ENCODE measurements at regions not wholly inside any gene's neighbourhood (a gene's known extent, or its start where the extent isn't known, plus 50 kb on each side); places are given as distances from the start of the nearest gene placed in this dataset.

DNA sequence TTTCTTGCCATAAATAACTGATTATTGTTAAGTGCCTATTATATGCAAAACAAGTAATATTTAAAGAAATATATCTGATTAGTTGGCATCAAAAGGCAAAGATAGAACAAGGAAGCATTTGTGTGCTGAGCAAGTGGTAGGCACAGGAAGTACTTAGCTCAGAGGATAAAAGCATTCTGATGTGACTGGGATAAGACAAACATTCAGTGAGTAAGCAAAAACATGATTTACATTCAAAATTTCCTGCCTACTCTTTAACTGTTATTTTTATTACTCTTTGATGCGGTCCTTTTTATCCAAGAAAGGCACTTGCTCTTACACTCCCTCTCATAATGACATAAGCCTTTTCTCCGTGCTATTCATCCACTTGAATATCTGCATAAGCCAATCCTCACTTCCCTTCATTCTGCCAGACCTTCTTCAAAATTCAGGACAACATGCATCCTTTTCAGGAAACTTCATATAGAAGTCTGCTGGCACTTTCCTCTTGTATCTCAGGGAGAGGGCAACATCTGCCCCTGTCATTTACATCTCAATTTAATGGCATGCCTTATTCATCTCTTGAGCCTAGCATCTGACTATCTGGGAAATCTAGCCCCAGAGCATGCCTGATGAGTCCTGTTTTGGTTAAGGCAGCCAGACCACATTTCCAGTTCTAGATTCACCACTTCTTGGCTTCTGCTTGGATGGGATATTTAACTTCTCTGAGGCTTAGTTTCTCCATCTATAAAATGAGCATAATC is 478.2 kb upstream of the ROBO2 start:
- Histone ChIP-seq H4K20me1 (ENCODE audit: insufficient read depth, low read length) (no peaks in the 10 kb centered on the region), H2AFZ (ENCODE audit: low read length) (no peak overlapping the region), H3K9ac (ENCODE audit: low read length) (no peak overlapping the region), H3F3A (ENCODE audit: insufficient read depth, low read length) (no peaks in the 10 kb centered on the region), H3K4me3 (ENCODE audit: low read length) (no peak overlapping the region), H3K27ac (ENCODE audit: low read length) (no peak overlapping the region), H3K9me3 (replicated peaks; ENCODE audit: insufficient read depth, low read length) (no peaks in the 10 kb centered on the region), H3K4me1 (ENCODE audit: low read length) (no peaks in the 10 kb centered on the region), H3K36me3 (replicated peaks; ENCODE audit: insufficient read depth, low read length) (no peaks in the 10 kb centered on the region), H3K27me3 (replicated peaks; ENCODE audit: insufficient read depth, low read length) (no peaks in the 10 kb centered on the region), H3K79me2 (ENCODE audit: low read length) (no peaks in the 10 kb centered on the region), H3K9me2 (replicated peaks; ENCODE audit: insufficient read depth, low read length) (no peaks in the 10 kb centered on the region), H3K4me2 (ENCODE audit: low read depth, low read length) (no peak overlapping the region)
- TF ChIP-seq, protein P1, sequence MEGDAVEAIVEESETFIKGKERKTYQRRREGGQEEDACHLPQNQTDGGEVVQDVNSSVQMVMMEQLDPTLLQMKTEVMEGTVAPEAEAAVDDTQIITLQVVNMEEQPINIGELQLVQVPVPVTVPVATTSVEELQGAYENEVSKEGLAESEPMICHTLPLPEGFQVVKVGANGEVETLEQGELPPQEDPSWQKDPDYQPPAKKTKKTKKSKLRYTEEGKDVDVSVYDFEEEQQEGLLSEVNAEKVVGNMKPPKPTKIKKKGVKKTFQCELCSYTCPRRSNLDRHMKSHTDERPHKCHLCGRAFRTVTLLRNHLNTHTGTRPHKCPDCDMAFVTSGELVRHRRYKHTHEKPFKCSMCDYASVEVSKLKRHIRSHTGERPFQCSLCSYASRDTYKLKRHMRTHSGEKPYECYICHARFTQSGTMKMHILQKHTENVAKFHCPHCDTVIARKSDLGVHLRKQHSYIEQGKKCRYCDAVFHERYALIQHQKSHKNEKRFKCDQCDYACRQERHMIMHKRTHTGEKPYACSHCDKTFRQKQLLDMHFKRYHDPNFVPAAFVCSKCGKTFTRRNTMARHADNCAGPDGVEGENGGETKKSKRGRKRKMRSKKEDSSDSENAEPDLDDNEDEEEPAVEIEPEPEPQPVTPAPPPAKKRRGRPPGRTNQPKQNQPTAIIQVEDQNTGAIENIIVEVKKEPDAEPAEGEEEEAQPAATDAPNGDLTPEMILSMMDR (IDR thresholded peaks at IDR 0.05; ENCODE audit: low read length) = no peak
- no peak for TF ChIP-seq EZH2 (optimal IDR thresholded peaks at IDR 0.05; ENCODE audit: low read depth, low read length)
- no peak for TF ChIP-seq EZH2phosphoT487 (IDR thresholded peaks at IDR 0.05; ENCODE audit: low read length)
- no peak for DNase-seq

DNA sequence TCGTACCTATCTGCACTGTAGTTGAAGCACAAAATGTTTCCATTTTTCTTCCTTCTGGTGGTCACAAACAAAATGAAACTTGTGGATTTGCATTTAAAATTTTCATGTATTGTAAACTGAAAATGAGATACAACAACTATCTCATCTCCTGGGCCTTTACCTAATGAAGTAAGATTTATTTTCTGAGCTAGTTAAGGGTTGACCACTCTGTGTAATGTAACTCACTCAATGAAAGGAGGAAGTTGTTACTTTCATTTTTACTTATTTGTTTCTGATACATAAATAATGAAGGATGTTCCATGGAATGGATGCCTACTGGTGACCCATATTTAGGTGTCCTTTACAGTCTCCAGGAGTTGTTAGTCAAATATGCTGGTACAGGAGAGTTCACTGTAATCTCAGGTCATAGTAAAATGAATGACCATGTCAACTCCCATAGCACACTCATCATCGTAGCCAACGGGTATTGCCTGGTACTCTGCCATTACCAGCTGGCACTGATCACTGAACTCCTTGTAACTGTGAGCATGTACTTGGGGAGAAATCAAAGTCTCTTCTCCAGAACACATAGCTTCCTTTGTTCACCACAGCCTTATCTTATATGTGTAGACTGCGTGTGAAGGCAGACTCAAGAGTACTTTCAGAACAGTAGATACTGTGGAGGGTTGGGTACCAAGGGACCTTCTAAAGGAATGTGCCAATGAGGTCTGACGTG is 474.2 kb upstream of the ROBO2 start:
- Histone ChIP-seq H3K9ac (ENCODE audit: low read length) (no peak overlapping the region), H3K4me2 (ENCODE audit: low read depth, low read length) (no peak overlapping the region), H3K79me2 (ENCODE audit: low read length) (no peaks in the 10 kb centered on the region), H3K4me3 (ENCODE audit: low read length) (no peak overlapping the region), H2AFZ (ENCODE audit: low read length) (no peak overlapping the region), H3K36me3 (replicated peaks; ENCODE audit: insufficient read depth, low read length) (no peaks in the 10 kb centered on the region), H3K27me3 (replicated peaks; ENCODE audit: insufficient read depth, low read length) (no peaks in the 10 kb centered on the region), H3K27ac (ENCODE audit: low read length) (no peak overlapping the region), H4K20me1 (ENCODE audit: insufficient read depth, low read length) (no peaks in the 10 kb centered on the region), H3F3A (ENCODE audit: insufficient read depth, low read length) (no peaks in the 10 kb centered on the region), H3K9me3 (replicated peaks; ENCODE audit: insufficient read depth, low read length) (no peaks in the 10 kb centered on the region), H3K4me1 (ENCODE audit: low read length) (no peaks in the 10 kb centered on the region), H3K9me2 (replicated peaks; ENCODE audit: insufficient read depth, low read length) (no peaks in the 10 kb centered on the region)
- no peak for TF ChIP-seq EZH2phosphoT487 (IDR thresholded peaks at IDR 0.05; ENCODE audit: low read length)
- TF ChIP-seq, protein P1 (IDR thresholded peaks at IDR 0.05; ENCODE audit: low read length) = no peak
- no peak for TF ChIP-seq EZH2 (optimal IDR thresholded peaks at IDR 0.05; ENCODE audit: low read depth, low read length)
- DNase-seq = no peak

DNA sequence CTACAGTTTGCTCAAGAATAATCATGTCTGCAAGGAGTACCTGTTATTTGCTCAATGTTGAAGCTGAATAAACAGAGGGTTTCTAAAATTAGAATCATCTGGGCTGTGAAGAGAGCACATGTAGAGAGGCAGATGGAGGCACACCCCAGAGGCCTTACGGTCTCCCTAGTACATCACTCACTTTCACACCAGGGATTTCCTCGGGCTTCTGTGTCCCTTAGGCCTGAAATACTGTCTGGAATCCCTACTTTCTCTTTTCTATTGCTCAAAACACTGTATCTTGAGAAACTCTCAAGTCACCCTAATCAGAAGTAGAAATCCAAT is 473.7 kb upstream of the ROBO2 start:
- Histone ChIP-seq H3K27ac (ENCODE audit: low read length) (no peak overlapping the region), H4K20me1 (ENCODE audit: insufficient read depth, low read length) (no peaks in the 10 kb centered on the region), H3K27me3 (replicated peaks; ENCODE audit: insufficient read depth, low read length) (no peaks in the 10 kb centered on the region), H3K79me2 (ENCODE audit: low read length) (no peaks in the 10 kb centered on the region), H3K9me2 (replicated peaks; ENCODE audit: insufficient read depth, low read length) (no peaks in the 10 kb centered on the region), H3K9me3 (replicated peaks; ENCODE audit: insufficient read depth, low read length) (no peaks in the 10 kb centered on the region), H3K36me3 (replicated peaks; ENCODE audit: insufficient read depth, low read length) (no peaks in the 10 kb centered on the region), H3K4me3 (ENCODE audit: low read length) (no peak overlapping the region), H2AFZ (ENCODE audit: low read length) (no peak overlapping the region), H3K4me2 (ENCODE audit: low read depth, low read length) (no peak overlapping the region), H3K9ac (ENCODE audit: low read length) (no peak overlapping the region), H3F3A (ENCODE audit: insufficient read depth, low read length) (no peaks in the 10 kb centered on the region), H3K4me1 (ENCODE audit: low read length) (no peaks in the 10 kb centered on the region)
- TF ChIP-seq, protein P1 (IDR thresholded peaks at IDR 0.05; ENCODE audit: low read length) = no peak
- TF ChIP-seq EZH2phosphoT487 (IDR thresholded peaks at IDR 0.05; ENCODE audit: low read length) = no peak
- no peak for TF ChIP-seq EZH2 (optimal IDR thresholded peaks at IDR 0.05; ENCODE audit: low read depth, low read length)
- DNase-seq = no peak
